Spleen (tissue), 11 donors: ENCODE measurements at regions not wholly inside any gene's neighbourhood (a gene's known extent, or its start where the extent isn't known, plus 50 kb on each side); places are given as distances from the start of the nearest gene placed in this dataset.

Experiments
- DNase-seq: peaks from one replicate; pipeline ENCODE4 v3.0.0-alpha.2; 2020
- H3K27ac ChIP-seq, 8 donors: fragments of 200-600 bp; sonication (generic) in 7 of 8; 1 replicate in 4 of 8; 2 replicates in 4 of 8; pipeline versions ENCODE4 v1.5.0 to v1.8.0; 2016 to 2021; ENCODE audit warnings: inconsistent platforms in 4 of 8, mild to moderate bottlenecking in 4 of 8, moderate library complexity in 1 of 8
- H3K27me3 ChIP-seq, 7 donors: fragments of 200-600 bp; sonication (generic) in 6 of 7; replicated peaks in 1 of 7; 1 replicate in 4 of 7; 2 replicates in 3 of 7; pipeline versions ENCODE4 v1.5.0 to v1.8.0; 2016 to 2021; ENCODE audit warnings: inconsistent platforms in 3 of 7, mild to moderate bottlenecking in 1 of 7
- H3K36me3 ChIP-seq, 6 donors: fragments of 200-600 bp; sonication (generic) in 5 of 6; 1 replicate in 4 of 6; 2 replicates in 2 of 6; pipeline versions ENCODE4 v1.5.0 to v1.8.0; 2016 to 2021; ENCODE audit warnings: inconsistent platforms in 2 of 6
- H3K4me1 ChIP-seq, 6 donors: fragments of 200-600 bp; sonication (generic) in 5 of 6; 1 replicate in 3 of 6; 2 replicates in 3 of 6; pipeline versions ENCODE4 v1.5.0 to v1.8.0; 2016 to 2021; ENCODE audit warnings: inconsistent platforms in 3 of 6
- H3K4me3 ChIP-seq, 8 donors: fragments of 200-600 bp; sonication (generic) in 7 of 8; 1 replicate in 4 of 8; 2 replicates in 4 of 8; pipeline versions ENCODE4 v1.5.0 to v1.8.0; 2016 to 2021; ENCODE audit warnings: inconsistent platforms in 4 of 8, mild to moderate bottlenecking in 4 of 8, moderate library complexity in 2 of 8
- H3K9me3 ChIP-seq, 8 donors: fragments of 200-600 bp; sonication (generic) in 7 of 8; 1 replicate in 4 of 8; 2 replicates in 4 of 8; pipeline versions ENCODE4 v1.5.0 to v1.8.0; 2016 to 2021; ENCODE audit warnings: inconsistent platforms in 4 of 8
- POLR2A ChIP-seq, 3 donors: fragments of 450-650 bp; IDR thresholded peaks; one replicate each; pipeline ENCODE4 v1.5.1; 2017; ENCODE audit warnings: antibody characterized with exemption in 3 of 3, mild to moderate bottlenecking in 1 of 3
- POLR2AphosphoS5 ChIP-seq, 3 donors: sonication (generic); formaldehyde crosslinking; IDR thresholded peaks; one replicate each; pipeline ENCODE4 v1.5.1; 2017; ENCODE audit warnings: antibody characterized with exemption in 3 of 3
- WGBS, 5 donors: extraction: QIAGEN DNeasy Blood & Tissue Kit in 3 of 5; methylation state at CpG; one replicate each; pipeline versions ENCODE4 v1.1.5 to v1.1.7; 2013 to 2018; 5-methylcytosine and 5-hydroxymethylcytosine counted together
- intact Hi-C: fragments of 100-400 bp; cut with DNase I; formaldehyde crosslinking; loops from one replicate; pipeline ENCODE4 v1.15.0; 2023; ENCODE audit warnings: low total_unique reads
- TF ChIP-seq, protein P1 (sequence below), 11 experiments: fragments of 200-600 bp in 7 of 11; fragments of 450-650 bp in 4 of 11; sonication (generic) in 4 of 11; IDR thresholded peaks in 8 of 11; conservative IDR thresholded peaks in 3 of 11; 1 replicate in 7 of 11; 2 replicates in 4 of 11; pipeline versions ENCODE4 v1.4.0 to v1.8.0; 2016 to 2021; ENCODE audit warnings: antibody characterized with exemption in 11 of 11, inconsistent platforms in 4 of 11, mild to moderate bottlenecking in 1 of 11
- donor health status: healthy with polysubstance abuse.
- donor health status: DM: no; HTN: no; CAD: no; lungs with moderate emphysema.
- donor health status: DM: no; HTN: no; CAD: no.
- donor health status: Bipolar disorder and iron deficiency.
- donor health status: healthy.
- donor health status: DM: no; HTN: no; CAD: no.
- donor health status: DM: yes; HTN: yes; CAD: no.

DNA sequence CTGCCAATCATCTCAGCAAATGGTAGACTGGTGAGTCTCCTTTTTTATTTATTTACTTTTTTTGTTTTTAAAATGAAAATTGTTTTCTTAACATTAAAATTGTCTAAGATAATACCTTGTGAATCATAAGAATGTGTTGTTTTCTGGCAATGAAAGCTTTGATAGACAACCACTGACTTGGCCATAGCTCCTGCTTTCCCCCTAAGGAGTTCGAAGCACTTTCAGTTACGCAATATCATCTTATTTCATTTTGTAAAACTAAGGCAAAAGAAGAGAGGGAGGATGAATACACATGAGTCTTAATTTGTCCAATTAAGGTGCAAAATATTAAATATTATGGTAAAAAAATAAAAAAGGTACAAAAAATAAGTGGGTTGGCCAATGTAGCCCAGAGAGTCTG, 74.8 kb upstream of the PLCL2 start:
- Histone ChIP-seq H3K4me1 (peaks cover 0 to 5% (median 0%) of the 10 kb centered on the region in 6 donors), H3K9me3 (no peaks in the 10 kb centered on the region), H3K27me3 (no peaks in the 10 kb centered on the region), H3K27ac (no peak overlapping the region), H3K4me3 (no peak overlapping the region), H3K36me3 (no peaks in the 10 kb centered on the region)
- DNase-seq: no peak
- intact Hi-C loops: loop anchor here (10.0 kb wide), 1 partner anchor 425 kb away; no protein-coding TSS in a partner anchor
- TF ChIP-seq POLR2A (IDR thresholded peaks at IDR 0.05) (no peak), POLR2AphosphoS5 (IDR thresholded peaks at IDR 0.05) (no peak)
- TF ChIP-seq, protein P1, sequence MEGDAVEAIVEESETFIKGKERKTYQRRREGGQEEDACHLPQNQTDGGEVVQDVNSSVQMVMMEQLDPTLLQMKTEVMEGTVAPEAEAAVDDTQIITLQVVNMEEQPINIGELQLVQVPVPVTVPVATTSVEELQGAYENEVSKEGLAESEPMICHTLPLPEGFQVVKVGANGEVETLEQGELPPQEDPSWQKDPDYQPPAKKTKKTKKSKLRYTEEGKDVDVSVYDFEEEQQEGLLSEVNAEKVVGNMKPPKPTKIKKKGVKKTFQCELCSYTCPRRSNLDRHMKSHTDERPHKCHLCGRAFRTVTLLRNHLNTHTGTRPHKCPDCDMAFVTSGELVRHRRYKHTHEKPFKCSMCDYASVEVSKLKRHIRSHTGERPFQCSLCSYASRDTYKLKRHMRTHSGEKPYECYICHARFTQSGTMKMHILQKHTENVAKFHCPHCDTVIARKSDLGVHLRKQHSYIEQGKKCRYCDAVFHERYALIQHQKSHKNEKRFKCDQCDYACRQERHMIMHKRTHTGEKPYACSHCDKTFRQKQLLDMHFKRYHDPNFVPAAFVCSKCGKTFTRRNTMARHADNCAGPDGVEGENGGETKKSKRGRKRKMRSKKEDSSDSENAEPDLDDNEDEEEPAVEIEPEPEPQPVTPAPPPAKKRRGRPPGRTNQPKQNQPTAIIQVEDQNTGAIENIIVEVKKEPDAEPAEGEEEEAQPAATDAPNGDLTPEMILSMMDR (IDR thresholded peaks at IDR 0.05 in 8 of 11, conservative IDR thresholded peaks at IDR 0.05 in 3 of 11): no peak
- WGBS, 5 donors: 85 to 100% (median 93%) methylated on average over 2 of the region's 2 CpGs

DNA sequence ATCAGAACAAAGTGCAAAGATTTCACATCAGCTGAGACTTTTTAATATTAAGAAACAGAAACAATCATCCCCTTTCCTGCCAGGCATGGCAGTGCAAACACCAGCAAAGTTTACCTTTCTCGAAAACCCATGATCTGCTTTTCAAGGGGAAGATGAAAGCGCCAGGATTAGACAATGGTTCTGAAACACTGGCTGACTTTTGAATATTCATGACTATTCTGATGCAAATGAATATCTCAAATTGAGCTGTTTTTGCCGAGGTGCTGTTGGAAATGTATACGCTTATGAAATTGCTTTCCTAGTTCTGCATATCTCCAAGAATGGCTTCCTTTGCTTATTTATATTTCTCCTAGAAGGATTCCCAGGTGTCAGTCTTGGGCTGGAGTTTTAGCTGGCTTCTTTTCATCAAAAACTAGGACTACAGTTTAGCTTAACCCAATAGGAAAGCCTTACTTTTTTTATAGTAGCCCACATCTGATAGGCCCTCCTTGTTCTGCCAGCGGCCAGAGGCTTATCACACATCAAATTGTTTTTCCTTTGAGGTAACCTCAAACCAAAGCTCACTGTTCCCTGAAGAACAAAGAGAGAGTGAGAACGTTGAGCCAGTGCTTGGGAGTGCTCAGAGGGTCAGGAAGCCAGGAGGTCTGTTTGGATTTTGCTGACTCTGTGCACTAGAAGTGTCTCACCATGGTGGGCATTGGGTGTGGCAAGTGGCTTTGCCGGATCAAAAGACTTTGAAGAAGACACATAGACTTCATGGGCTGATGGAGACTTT, 74.0 kb upstream of the PLCL2 start:
- Histone ChIP-seq H3K27me3 (no peaks in the 10 kb centered on the region), H3K36me3 (no peaks in the 10 kb centered on the region), H3K4me3 (no peak overlapping the region), H3K4me1 (peaks cover 0 to 5% (median 0%) of the 10 kb centered on the region in 6 donors), H3K27ac (no peak overlapping the region), H3K9me3 (no peaks in the 10 kb centered on the region)
- DNase-seq: no peak
- intact Hi-C loops: loop anchor here (10.0 kb wide), 1 partner anchor 424 kb away; no protein-coding TSS in a partner anchor
- 57 to 72% (median 67%) methylated on average over 7 of the region's 7 CpGs for WGBS, 5 donors
- TF ChIP-seq POLR2AphosphoS5 (IDR thresholded peaks at IDR 0.05) (no peak), POLR2A (IDR thresholded peaks at IDR 0.05) (no peak)
- TF ChIP-seq, protein P1 (IDR thresholded peaks at IDR 0.05 in 8 of 11, conservative IDR thresholded peaks at IDR 0.05 in 3 of 11): no peak

DNA sequence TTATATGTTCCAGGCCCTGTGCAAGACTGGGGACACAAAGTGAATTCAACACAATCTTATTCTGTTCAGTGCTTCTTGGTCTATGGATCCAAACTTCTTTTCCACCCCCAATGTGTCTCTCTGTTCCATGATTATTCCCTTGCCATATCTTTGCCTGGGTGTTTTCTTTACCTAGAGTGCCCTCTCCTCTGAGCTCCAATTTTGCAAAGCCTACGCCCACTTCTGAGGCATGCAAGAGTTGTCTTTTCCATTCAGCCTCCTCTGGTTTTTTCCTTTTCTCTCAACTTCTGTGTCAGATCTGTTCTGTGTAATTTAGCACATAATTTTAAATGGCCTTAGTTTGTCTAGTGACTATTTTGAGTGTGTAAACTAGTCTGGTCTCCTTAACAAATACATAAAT, 72.8 kb upstream of the PLCL2 start:
- Histone ChIP-seq H3K4me1 (peaks cover 0 to 5% (median 0%) of the 10 kb centered on the region in 6 donors), H3K4me3 (no peak overlapping the region), H3K27ac (no peak overlapping the region), H3K27me3 (no peaks in the 10 kb centered on the region), H3K9me3 (no peaks in the 10 kb centered on the region), H3K36me3 (no peaks in the 10 kb centered on the region)
- WGBS, 5 donors: 87 to 100% (median 95%) methylated on average over 1 of the region's 1 CpG
- intact Hi-C loops: loop anchor here (10.0 kb wide), 1 partner anchor 423 kb away; no protein-coding TSS in a partner anchor
- no peak for TF ChIP-seq POLR2AphosphoS5 (IDR thresholded peaks at IDR 0.05)
- TF ChIP-seq, protein P1 (IDR thresholded peaks at IDR 0.05 in 8 of 11, conservative IDR thresholded peaks at IDR 0.05 in 3 of 11): no peak
- no peak for TF ChIP-seq POLR2A (IDR thresholded peaks at IDR 0.05)
- no peak for DNase-seq

DNA sequence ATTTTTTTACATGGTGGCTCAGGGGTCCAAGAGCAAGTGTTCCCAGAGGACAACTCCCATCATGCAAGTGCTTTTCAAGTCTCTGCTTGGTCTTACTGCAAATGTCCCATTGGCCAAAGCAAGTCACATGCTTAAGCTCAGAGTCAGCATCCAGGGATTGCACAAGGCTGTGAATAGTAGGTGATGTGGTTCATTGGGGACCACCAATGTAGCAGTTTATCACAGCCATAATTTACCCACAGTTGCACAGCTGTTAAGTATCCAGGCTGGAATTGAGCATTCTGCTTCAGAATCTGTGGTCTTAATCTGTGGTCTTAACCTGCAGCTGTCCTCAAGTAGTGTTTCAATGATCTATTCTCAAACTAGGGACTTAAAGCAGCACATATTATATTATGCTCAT, 71.4 kb upstream of the PLCL2 start:
- Histone ChIP-seq H3K4me1 (peaks cover 0 to 5% (median 0%) of the 10 kb centered on the region in 6 donors), H3K36me3 (no peaks in the 10 kb centered on the region), H3K4me3 (no peak overlapping the region), H3K27ac (no peak overlapping the region), H3K27me3 (no peaks in the 10 kb centered on the region), H3K9me3 (peaks cover 0 to 2% (median 0%) of the 10 kb centered on the region in 8 donors)
- TF ChIP-seq, protein P1 (IDR thresholded peaks at IDR 0.05 in 8 of 11, conservative IDR thresholded peaks at IDR 0.05 in 3 of 11): no peak
- TF ChIP-seq POLR2A (IDR thresholded peaks at IDR 0.05) (no peak), POLR2AphosphoS5 (IDR thresholded peaks at IDR 0.05) (no peak)
- no peak for DNase-seq
- intact Hi-C loops: loop anchor here (10.0 kb wide), 1 partner anchor 421 kb away; no protein-coding TSS in a partner anchor
